CD14-positive monocyte (primary cell): ENCODE measurements at regions not wholly inside any gene's neighbourhood (a gene's known extent, or its start where the extent isn't known, plus 50 kb on each side); places are given as distances from the start of the nearest gene placed in this dataset.
"Not testable (repeated sequence)": the region's sequence is repeated elsewhere in the genome, so short reads cannot be mapped to it uniquely, and the experiment has no call there.

Experiments used
- DNase-seq, 3 donors: peaks; one replicate each; pipeline ENCODE4 v3.0.0-alpha.2; 2011 to 2022
- H2AFZ ChIP-seq: 2 replicates; pipeline ENCODE4 v1.6.0; 2012; ENCODE audit warnings: mild to moderate bottlenecking, low read depth, low read length, inconsistent platforms; ENCODE audit not compliant: insufficient read depth, poor library complexity, severe bottlenecking
- H3K27ac ChIP-seq, 2 donors: 1 replicate in 1 of 2; 2 replicates in 1 of 2; pipeline ENCODE4 v1.5.1; 2012 to 2013; ENCODE audit warnings: low read length in 2 of 2, control low read depth in 1 of 2, inconsistent platforms in 1 of 2, low read depth in 1 of 2, mild to moderate bottlenecking in 1 of 2
- H3K27me3 ChIP-seq, 2 donors: one replicate each; pipeline versions ENCODE4 v1.6.0 to v1.6.1; 2011 to 2013; ENCODE audit warnings: low read length in 2 of 2; ENCODE audit not compliant: control insufficient read depth in 2 of 2, insufficient read depth in 2 of 2
- H3K36me3 ChIP-seq, 2 donors: replicated peaks in 1 of 2; 1 replicate in 1 of 2; 2 replicates in 1 of 2; pipeline versions ENCODE4 v1.5.1 to v1.6.1; 2012 to 2013; ENCODE audit warnings: low read length in 2 of 2, control low read depth in 1 of 2, inconsistent platforms in 1 of 2, mild to moderate bottlenecking in 1 of 2; ENCODE audit not compliant: insufficient read depth in 2 of 2, control insufficient read depth in 1 of 2
- H3K4me1 ChIP-seq, 2 donors: 1 replicate in 1 of 2; 2 replicates in 1 of 2; pipeline versions ENCODE4 v1.5.1 to v1.6.1; 2012 to 2013; ENCODE audit warnings: low read length in 2 of 2, control low read depth in 1 of 2, inconsistent platforms in 1 of 2, mild to moderate bottlenecking in 1 of 2, moderate library complexity in 1 of 2; ENCODE audit not compliant: insufficient read depth in 2 of 2, control insufficient read depth in 1 of 2
- H3K4me2 ChIP-seq: replicated peaks from 2 replicates; pipeline ENCODE3; 2012; ENCODE audit warnings: low read length, moderate library complexity, mild to moderate bottlenecking; ENCODE audit not compliant: poor library complexity, severe bottlenecking; ENCODE audit errors: extremely low read depth
- H3K4me3 ChIP-seq, 3 experiments: fragments of 200-600 bp in 1 of 3; sonication (generic) in 1 of 3; replicated peaks in 1 of 3; 1 replicate in 2 of 3; 2 replicates in 1 of 3; pipeline ENCODE4 v1.5.1; 2011 to 2013; ENCODE audit warnings: low read length in 3 of 3, mild to moderate bottlenecking in 3 of 3, control low read depth in 2 of 3, low read depth in 2 of 3, inconsistent platforms in 1 of 3, moderate library complexity in 1 of 3
- H3K79me2 ChIP-seq: 2 replicates; pipeline ENCODE4 v1.6.0; 2012; ENCODE audit warnings: mild to moderate bottlenecking, control low read depth, inconsistent platforms, low read length, moderate library complexity; ENCODE audit not compliant: insufficient read depth
- H3K9ac ChIP-seq: 2 replicates; pipeline ENCODE4 v1.6.0; 2017; ENCODE audit warnings: low read length, mild to moderate bottlenecking; ENCODE audit not compliant: insufficient read depth, poor library complexity, severe bottlenecking
- H3K9me3 ChIP-seq, 2 donors: replicated peaks in 1 of 2; 1 replicate in 1 of 2; 2 replicates in 1 of 2; pipeline versions ENCODE4 v1.5.1 to v1.6.1; 2012 to 2013; ENCODE audit warnings: low read length in 2 of 2, control low read depth in 1 of 2; ENCODE audit not compliant: control insufficient read depth in 1 of 2, insufficient read depth in 1 of 2
- H4K20me1 ChIP-seq: 2 replicates; pipeline ENCODE4 v1.6.0; 2012; ENCODE audit warnings: mild to moderate bottlenecking, low read length, control low read depth, moderate library complexity; ENCODE audit not compliant: insufficient read depth
- H3K27ac Mint-ChIP-seq, 7 donors: one replicate each; pipeline ENCODE4 v1.8.0; 2020; ENCODE audit warnings: mild to moderate bottlenecking in 7 of 7, mixed read lengths in 7 of 7, moderate library complexity in 6 of 7, inconsistent platforms in 2 of 7
- H3K27me3 Mint-ChIP-seq, 3 donors: one replicate each; pipeline ENCODE4 v1.8.0; 2021 to 2022; ENCODE audit warnings: low read depth in 3 of 3, mild to moderate bottlenecking in 3 of 3, mixed read lengths in 3 of 3, moderate library complexity in 3 of 3, inconsistent platforms in 1 of 3
- H3K36me3 Mint-ChIP-seq, 2 donors: one replicate each; pipeline ENCODE4 v1.8.0; 2020; ENCODE audit warnings: mixed read lengths in 2 of 2, inconsistent platforms in 1 of 2, mild to moderate bottlenecking in 1 of 2
- H3K4me1 Mint-ChIP-seq: one replicate; pipeline ENCODE4 v1.8.0; 2020; ENCODE audit warnings: mild to moderate bottlenecking, mixed read lengths
- H3K4me3 Mint-ChIP-seq, 2 donors: one replicate each; pipeline ENCODE4 v1.8.0; 2020; ENCODE audit warnings: mild to moderate bottlenecking in 2 of 2, mixed read lengths in 2 of 2, moderate library complexity in 1 of 2
- H3K9me3 Mint-ChIP-seq, 7 donors: one replicate each; pipeline ENCODE4 v1.8.0; 2020 to 2022; ENCODE audit warnings: mixed read lengths in 7 of 7, mild to moderate bottlenecking in 6 of 7, moderate library complexity in 6 of 7, inconsistent platforms in 2 of 7
- CTCF ChIP-seq: fragments of 200-600 bp; IDR thresholded peaks from one replicate; pipeline ENCODE4 v1.8.0; 2022; ENCODE audit warnings: antibody characterized with exemption, mild to moderate bottlenecking
- WGBS: methylation state at CpG from one replicate; pipeline ENCODE4 v1.1.5; 2013; ENCODE audit warnings: missing lambda C conversion rate; ENCODE audit not compliant: insufficient coverage; 5-methylcytosine and 5-hydroxymethylcytosine counted together
- intact Hi-C, 2 donors: fragments of 100-400 bp; cut with micrococcal nuclease; formaldehyde crosslinking; loops; one replicate each; pipeline versions ENCODE4 v1.15.0 to v1.15.1; 2023

- H3K9ac ChIP-seq, H3K79me2 ChIP-seq, H3K4me1 ChIP-seq, H3K27ac Mint-ChIP-seq, H3K9me3 ChIP-seq, H3K9me3 Mint-ChIP-seq, H2AFZ ChIP-seq, intact Hi-C loops, H3K27me3 ChIP-seq, H3K36me3 ChIP-seq, H3K4me3 Mint-ChIP-seq, H3K36me3 Mint-ChIP-seq, H3K27ac ChIP-seq, H3K4me3 ChIP-seq, H3K4me2 ChIP-seq, DNase-seq, H4K20me1 ChIP-seq, H3K27me3 Mint-ChIP-seq, H3K4me1 Mint-ChIP-seq: not testable (repeated sequence)
- WGBS = 90% methylated on average over 2 of the region's 3 CpGs
These were observed 172.5 kb upstream of the POGK start for GRCh38 chr1:166666790-166667189.

- H3K4me3 ChIP-seq, H3K27ac Mint-ChIP-seq, H3K4me3 Mint-ChIP-seq, H3K27me3 Mint-ChIP-seq, H3K79me2 ChIP-seq, H3K36me3 Mint-ChIP-seq, H3K9ac ChIP-seq, H4K20me1 ChIP-seq, H3K4me1 ChIP-seq, H3K4me1 Mint-ChIP-seq, H3K27me3 ChIP-seq, DNase-seq, intact Hi-C loops, H3K4me2 ChIP-seq, H2AFZ ChIP-seq, H3K27ac ChIP-seq, H3K36me3 ChIP-seq, H3K9me3 ChIP-seq, H3K9me3 Mint-ChIP-seq: not testable (repeated sequence)
- no CpG with 5 or more reads among the region's 1 CpG for WGBS
These were observed 171.7 kb upstream of the POGK start for GRCh38 chr1:166667600-166667999.

DNA sequence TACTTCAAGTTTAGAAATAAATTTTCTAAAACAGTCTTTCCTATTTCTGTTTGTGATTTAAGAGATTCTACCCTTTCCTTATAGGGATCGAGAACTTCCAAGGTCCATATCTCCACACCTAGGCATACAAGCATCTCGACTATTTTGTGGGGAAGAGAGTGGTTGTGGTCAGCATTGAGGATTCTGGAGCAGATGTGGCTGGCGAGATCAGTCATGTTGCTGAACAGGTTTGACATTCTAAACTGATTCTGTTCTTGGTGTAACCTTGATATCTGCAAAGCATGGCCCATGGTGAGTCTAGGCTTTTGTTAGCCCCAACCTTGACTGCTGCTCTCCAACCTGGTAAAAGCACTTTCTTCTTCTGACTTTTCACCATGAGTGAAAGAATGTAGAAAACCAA lies 167.6 kb upstream of the POGK start:
- Histone ChIP-seq H3K4me2 (no peak overlapping the region), H3K4me1 (no peaks in the 10 kb centered on the region), H3K79me2 (no peaks in the 10 kb centered on the region), H2AFZ (no peak overlapping the region), H3K36me3 (no peaks in the 10 kb centered on the region), H3K4me3 (no peak overlapping the region), H3K9ac (no peak overlapping the region), H3K27me3 (peaks cover 0 to 6% of the 10 kb centered on the region in 2 donors), H4K20me1 (no peaks in the 10 kb centered on the region), H3K9me3 (no peaks in the 10 kb centered on the region), H3K27ac (no peak overlapping the region)
- Mint-ChIP-seq H3K27ac (no peak overlapping the region), H3K4me1 (peaks cover 7% of the 10 kb centered on the region), H3K27me3 (peaks cover 3 to 9% (median 8%) of the 10 kb centered on the region in 3 donors), H3K36me3 (no peaks in the 10 kb centered on the region), H3K9me3 (peaks cover 0 to 5% (median 4%) of the 10 kb centered on the region in 7 donors), H3K4me3 (no peak overlapping the region)
- no peak for TF ChIP-seq CTCF
- 82% methylated on average over 1 of the region's 3 CpGs for WGBS
- DNase-seq = no peak
- intact Hi-C loops = no loop called here
